SK-N-SH treated with all-trans-retinoic acid at 6 μM for 48 hours (cell line): ENCODE measurements at regions not wholly inside any gene's neighbourhood (a gene's known extent, or its start where the extent isn't known, plus 50 kb on each side); places are given as distances from the start of the nearest gene placed in this dataset.

Experiments
- ATAC-seq: fragments of 200-7000 bp; cut with Tn5 transposase; 3 replicates; pipeline ENCODE4 v1.9.1; 2020; ENCODE audit warnings: mild to moderate bottlenecking, moderate library complexity
- ARNTL ChIP-seq: fragments of 450-650 bp; formaldehyde crosslinking; IDR thresholded peaks from 2 replicates; pipeline ENCODE4 v1.5.0; 2020; ENCODE audit warnings: low read depth, mild to moderate bottlenecking, moderate library complexity, borderline replicate concordance
- BACH2 ChIP-seq: fragments of 250-450 bp; sonication (Bioruptor Pico); IDR thresholded peaks from 2 replicates; pipeline ENCODE4 v1.9.0; 2021; ENCODE audit warnings: mild to moderate bottlenecking, borderline replicate concordance
- CSRNP3 ChIP-seq: fragments of 250-450 bp; sonication (Bioruptor Pico); IDR thresholded peaks from 2 replicates; pipeline ENCODE4 v1.5.1; 2021; ENCODE audit warnings: mild to moderate bottlenecking, moderate library complexity
- ESRRG ChIP-seq: fragments of 250-450 bp; sonication (Bioruptor Pico); IDR thresholded peaks from 2 replicates; pipeline ENCODE4 v1.6.1; 2021; ENCODE audit warnings: mild to moderate bottlenecking
- GLIS3 ChIP-seq: fragments of 250-450 bp; sonication (Bioruptor Pico); IDR thresholded peaks from 2 replicates; pipeline ENCODE4 v1.5.0; 2020; ENCODE audit warnings: mild to moderate bottlenecking, moderate library complexity
- ISL1 ChIP-seq: fragments of 250-450 bp; sonication (Bioruptor Pico); IDR thresholded peaks from 2 replicates; pipeline ENCODE4 v2.1.2; 2022; ENCODE audit warnings: mild to moderate bottlenecking, moderate library complexity
- PATZ1 ChIP-seq: fragments of 250-450 bp; sonication (Bioruptor Pico); IDR thresholded peaks from 2 replicates; pipeline ENCODE4 v1.8.0; 2020; ENCODE audit warnings: mild to moderate bottlenecking, moderate library complexity, borderline replicate concordance
- PPARA ChIP-seq: fragments of 250-450 bp; sonication (Bioruptor Pico); IDR thresholded peaks from 2 replicates; pipeline ENCODE4 v1.5.0; 2020; ENCODE audit warnings: mild to moderate bottlenecking, borderline replicate concordance
- RARB ChIP-seq: fragments of 250-450 bp; sonication (Bioruptor Pico); IDR thresholded peaks from 2 replicates; pipeline ENCODE4 v1.8.0; 2021; ENCODE audit warnings: mild to moderate bottlenecking, moderate library complexity
- SNAI2 ChIP-seq: fragments of 250-450 bp; sonication (Bioruptor Pico); IDR thresholded peaks from 2 replicates; pipeline ENCODE4 v1.5.0; 2020; ENCODE audit warnings: mild to moderate bottlenecking, moderate library complexity
- TCF4 ChIP-seq: fragments of 250-450 bp; sonication (Bioruptor Pico); IDR thresholded peaks from 2 replicates; pipeline ENCODE4 v1.8.0; 2021; ENCODE audit warnings: mild to moderate bottlenecking, moderate library complexity, borderline replicate concordance
- TOX ChIP-seq: fragments of 250-450 bp; sonication (Bioruptor Pico); IDR thresholded peaks from 2 replicates; pipeline ENCODE4 v1.8.0; 2021; ENCODE audit warnings: mild to moderate bottlenecking, moderate library complexity, borderline replicate concordance
- TSHZ2 ChIP-seq: fragments of 250-450 bp; sonication (Bioruptor Pico); IDR thresholded peaks from 2 replicates; pipeline ENCODE4 v1.5.0; 2020; ENCODE audit warnings: mild to moderate bottlenecking, moderate library complexity
- ZC3H10 ChIP-seq: fragments of 250-450 bp; sonication (Bioruptor Pico); IDR thresholded peaks from 2 replicates; pipeline ENCODE4 v1.5.1; 2021; ENCODE audit warnings: mild to moderate bottlenecking, moderate library complexity
- ZFP3 ChIP-seq: fragments of 250-450 bp; sonication (Bioruptor Pico); IDR thresholded peaks from 2 replicates; pipeline ENCODE4 v1.5.0; 2020; ENCODE audit warnings: mild to moderate bottlenecking, moderate library complexity
- ZFP30 ChIP-seq: fragments of 450-650 bp; formaldehyde crosslinking; IDR thresholded peaks from 2 replicates; pipeline ENCODE4 v1.5.0; 2022; ENCODE audit warnings: mild to moderate bottlenecking, moderate library complexity
- ZNF565 ChIP-seq: fragments of 450-650 bp; formaldehyde crosslinking; conservative IDR thresholded peaks from 2 replicates; pipeline ENCODE4 v1.5.0; 2020; ENCODE audit warnings: low read depth, mild to moderate bottlenecking, moderate library complexity
- ZNF70 ChIP-seq: fragments of 450-650 bp; formaldehyde crosslinking; IDR thresholded peaks from 2 replicates; pipeline ENCODE4 v1.5.0; 2020; ENCODE audit warnings: mild to moderate bottlenecking, moderate library complexity
- TF ChIP-seq, protein P1 (sequence below): fragments of 250-450 bp; sonication (Bioruptor Pico); IDR thresholded peaks from 2 replicates; pipeline ENCODE4 v1.5.1; 2020; ENCODE audit warnings: low read depth, mild to moderate bottlenecking, moderate library complexity

DNA sequence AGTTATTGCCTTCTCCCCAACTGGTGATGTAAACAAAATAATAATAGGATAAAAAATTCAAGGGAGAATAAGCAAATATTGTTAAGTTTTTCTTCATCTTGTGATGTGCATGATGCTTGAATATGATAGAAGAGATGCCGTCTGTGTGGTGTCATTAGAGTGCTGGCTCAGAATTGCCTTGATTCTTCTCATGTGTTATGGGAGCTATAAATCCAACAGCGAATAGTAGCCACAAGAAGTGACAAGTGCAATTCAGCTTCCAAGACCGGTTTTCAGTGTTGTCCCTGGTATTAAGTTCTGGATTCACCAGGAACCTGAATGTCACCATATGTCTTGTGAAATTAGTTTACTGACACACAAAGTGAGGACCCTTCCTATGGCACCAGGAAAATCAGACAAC lies 547.0 kb downstream of the NSUN3 start:
- no peak for TF ChIP-seq TSHZ2 (CRISPR knock-in tag)
- TF ChIP-seq ARNTL (CRISPR knock-in tag): no peak
- TF ChIP-seq ESRRG (CRISPR knock-in tag): no peak
- no peak for TF ChIP-seq TCF4 (CRISPR knock-in tag)
- no peak for TF ChIP-seq GLIS3
- no peak for TF ChIP-seq ISL1 (CRISPR knock-in tag)
- no peak for TF ChIP-seq PATZ1 (CRISPR knock-in tag)
- no peak for TF ChIP-seq ZFP3 (CRISPR knock-in tag)
- no peak for TF ChIP-seq ZNF565
- TF ChIP-seq ZNF70 (CRISPR knock-in tag): no peak
- TF ChIP-seq ZFP30 (CRISPR knock-in tag): no peak
- no peak for TF ChIP-seq PPARA (CRISPR knock-in tag)
- no peak for TF ChIP-seq SNAI2 (CRISPR knock-in tag)
- no peak for TF ChIP-seq ZC3H10 (CRISPR knock-in tag)
- ATAC-seq: no peak

DNA sequence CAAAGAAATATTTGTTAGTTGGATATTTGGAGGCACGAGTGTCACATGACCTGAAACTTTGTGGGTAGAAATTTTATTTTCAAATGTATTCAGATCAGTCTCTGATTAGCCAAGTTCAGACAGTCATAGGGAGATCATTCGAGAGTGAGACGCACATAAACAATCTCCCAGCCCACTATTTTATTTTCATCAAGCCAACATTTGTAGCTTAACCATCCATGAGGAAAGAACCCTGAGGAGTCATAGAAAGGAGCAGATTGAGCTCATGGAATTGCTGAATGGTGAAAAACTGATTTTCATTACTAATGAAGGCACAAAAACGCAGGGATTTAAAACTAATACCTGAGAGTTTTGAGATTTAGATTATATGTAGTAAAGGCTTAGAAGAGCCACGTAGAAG lies 548.7 kb downstream of the NSUN3 start:
- ATAC-seq: no peak
- TF ChIP-seq ESRRG (CRISPR knock-in tag) (no peak), TCF4 (CRISPR knock-in tag) (no peak), PATZ1 (CRISPR knock-in tag) (no peak), CSRNP3 (CRISPR knock-in tag) (no peak), ZFP30 (CRISPR knock-in tag) (no peak), GLIS3 (no peak), ZC3H10 (CRISPR knock-in tag) (no peak), BACH2 (CRISPR knock-in tag) (no peak), TOX (no peak), TSHZ2 (CRISPR knock-in tag) (no peak), SNAI2 (CRISPR knock-in tag) (no peak), RARB (CRISPR knock-in tag) (no peak), ZNF565 (no peak)
- TF ChIP-seq, protein P1, sequence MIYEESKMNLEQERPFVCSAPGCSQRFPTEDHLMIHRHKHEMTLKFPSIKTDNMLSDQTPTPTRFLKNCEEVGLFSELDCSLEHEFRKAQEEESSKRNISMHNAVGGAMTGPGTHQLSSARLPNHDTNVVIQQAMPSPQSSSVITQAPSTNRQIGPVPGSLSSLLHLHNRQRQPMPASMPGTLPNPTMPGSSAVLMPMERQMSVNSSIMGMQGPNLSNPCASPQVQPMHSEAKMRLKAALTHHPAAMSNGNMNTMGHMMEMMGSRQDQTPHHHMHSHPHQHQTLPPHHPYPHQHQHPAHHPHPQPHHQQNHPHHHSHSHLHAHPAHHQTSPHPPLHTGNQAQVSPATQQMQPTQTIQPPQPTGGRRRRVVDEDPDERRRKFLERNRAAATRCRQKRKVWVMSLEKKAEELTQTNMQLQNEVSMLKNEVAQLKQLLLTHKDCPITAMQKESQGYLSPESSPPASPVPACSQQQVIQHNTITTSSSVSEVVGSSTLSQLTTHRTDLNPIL (CRISPR knock-in tag): no peak
